IMR-90 (cell line): ENCODE measurements at regions not wholly inside any gene's neighbourhood (a gene's known extent, or its start where the extent isn't known, plus 50 kb on each side); places are given as distances from the start of the nearest gene placed in this dataset.

Experiments
- ATAC-seq: fragments of 200-7000 bp; cut with Tn5 transposase; 2 replicates; pipeline ENCODE4 v1.9.1; 2020; ENCODE audit warnings: low read depth, mild to moderate bottlenecking, moderate library complexity
- BruUV-seq: library from RNA; stranded (reverse); fragments of 400-500 nt; replicated peaks from 2 replicates; lab custom pipeline; 2021; lab: Mats Ljungman, UMichigan
- CTCF ChIA-PET: fragments of 300-600 bp; formaldehyde crosslinking; extraction: SDS; loops from one replicate; lab custom pipeline; 2021; ENCODE audit warnings: antibody characterized with exemption; lab: Yijun Ruan, JAX
- POLR2A ChIA-PET: fragments of 300-600 bp; sonication (Branson Sonifier 250); formaldehyde crosslinking; loops from one replicate; lab custom pipeline; 2022; ENCODE audit warnings: antibody characterized with exemption; ENCODE audit not compliant: unreplicated experiment; lab: Charles Lee
- DNase-seq: peaks from one replicate; pipeline ENCODE4 v3.0.0; 2013
- H2AFZ ChIP-seq: replicated peaks from 2 replicates; pipeline ENCODE3; 2013; ENCODE audit warnings: low read length, mild to moderate bottlenecking; ENCODE audit not compliant: poor library complexity
- H2AK5ac ChIP-seq: 2 replicates; pipeline ENCODE4 v1.6.1; 2013; ENCODE audit warnings: low read depth, low read length, inconsistent platforms
- H2AK9ac ChIP-seq: replicated peaks from 2 replicates; pipeline ENCODE3; 2013; ENCODE audit warnings: mild to moderate bottlenecking, low read depth, low read length, moderate library complexity; ENCODE audit not compliant: poor library complexity
- H2BK120ac ChIP-seq: 2 replicates; pipeline ENCODE4 v1.6.1; 2013; ENCODE audit warnings: low read depth, low read length, inconsistent platforms
- H2BK15ac ChIP-seq: 3 replicates; pipeline ENCODE4 v1.6.1; 2013; ENCODE audit warnings: low read depth, low read length, inconsistent platforms
- H2BK20ac ChIP-seq: 2 replicates; pipeline ENCODE4 v1.6.1; 2013; ENCODE audit warnings: low read depth, mild to moderate bottlenecking, inconsistent platforms, low read length, moderate library complexity
- H2BK5ac ChIP-seq: 2 replicates; pipeline ENCODE4 v1.6.1; 2013; ENCODE audit warnings: mild to moderate bottlenecking, low read depth, low read length, inconsistent platforms; ENCODE audit not compliant: poor library complexity, severe bottlenecking
- H3K14ac ChIP-seq: replicated peaks from 2 replicates; pipeline ENCODE4 v1.6.1; 2013; ENCODE audit warnings: low read depth, low read length, inconsistent platforms
- H3K18ac ChIP-seq: 2 replicates; pipeline ENCODE4 v1.6.1; 2013; ENCODE audit warnings: low read depth, low read length, control low read depth
- H3K23ac ChIP-seq: 2 replicates; pipeline ENCODE4 v1.6.1; 2013; ENCODE audit warnings: low read depth, low read length, inconsistent platforms
- H3K27ac ChIP-seq: 2 replicates; pipeline ENCODE4 v1.5.1; 2013; ENCODE audit warnings: mild to moderate bottlenecking, control low read depth, low read length; ENCODE audit not compliant: insufficient read depth
- H3K27me3 ChIP-seq: 2 replicates; pipeline ENCODE4 v1.6.1; 2013; ENCODE audit warnings: low read length; ENCODE audit not compliant: control insufficient read depth, insufficient read depth
- H3K36me3 ChIP-seq: 2 replicates; pipeline ENCODE4 v1.6.1; 2013; ENCODE audit warnings: low read length, mixed read lengths; ENCODE audit not compliant: control insufficient read depth, insufficient read depth
- H3K4ac ChIP-seq: 2 replicates; pipeline ENCODE4 v1.6.1; 2013; ENCODE audit warnings: low read depth, low read length, inconsistent platforms
- H3K4me1 ChIP-seq: 2 replicates; pipeline ENCODE4 v1.6.1; 2013; ENCODE audit warnings: low read length, mixed read lengths; ENCODE audit not compliant: control insufficient read depth, insufficient read depth
- H3K4me2 ChIP-seq: 2 replicates; pipeline ENCODE4 v1.6.1; 2013; ENCODE audit warnings: low read depth, mild to moderate bottlenecking, control low read depth, low read length, moderate library complexity
- H3K4me3 ChIP-seq: 2 replicates; pipeline ENCODE4 v1.5.1; 2013; ENCODE audit warnings: low read depth, mild to moderate bottlenecking, control low read depth, low read length, moderate library complexity; ENCODE audit not compliant: insufficient read depth
- H3K56ac ChIP-seq: 2 replicates; pipeline ENCODE4 v1.6.1; 2013; ENCODE audit warnings: low read length, inconsistent platforms; ENCODE audit not compliant: insufficient read depth; ENCODE audit errors: extremely low read depth
- H3K79me1 ChIP-seq, 2 experiments: 2 replicates each; pipeline ENCODE4 v1.6.1; 2013; ENCODE audit warnings: low read length in 2 of 2, inconsistent platforms in 1 of 2, low read depth in 1 of 2
- H3K9ac ChIP-seq: 2 replicates; pipeline ENCODE4 v1.6.1; 2013; ENCODE audit warnings: low read depth, low read length, control low read depth
- H3K9me1 ChIP-seq: 2 replicates; pipeline ENCODE4 v1.6.1; 2013; ENCODE audit warnings: low read length, inconsistent platforms; ENCODE audit not compliant: insufficient read depth
- H3K9me3 ChIP-seq: 2 replicates; pipeline ENCODE4 v1.6.1; 2013; ENCODE audit warnings: low read length; ENCODE audit not compliant: control insufficient read depth, insufficient read depth
- H4K20me1 ChIP-seq: 2 replicates; pipeline ENCODE4 v1.6.1; 2013; ENCODE audit warnings: low read length, inconsistent platforms; ENCODE audit not compliant: insufficient read depth
- H4K5ac ChIP-seq: 2 replicates; pipeline ENCODE4 v1.6.1; 2013; ENCODE audit warnings: mild to moderate bottlenecking, low read depth, low read length, control low read depth
- H4K8ac ChIP-seq, 2 experiments: 2 replicates each; pipeline ENCODE4 v1.6.1; 2013; ENCODE audit warnings: low read depth in 2 of 2, low read length in 2 of 2, control low read depth in 1 of 2, inconsistent platforms in 1 of 2
- H4K91ac ChIP-seq: 2 replicates; pipeline ENCODE4 v1.6.1; 2013; ENCODE audit warnings: low read depth, low read length, inconsistent platforms; ENCODE audit not compliant: insufficient read depth
- BHLHE40 ChIP-seq: fragments of 150-350 bp; IDR thresholded peaks from 2 replicates; pipeline ENCODE4 v1.6.1; 2016; ENCODE audit warnings: mild to moderate bottlenecking, low read depth, low read length
- CHD1 ChIP-seq: IDR thresholded peaks from 2 replicates; pipeline ENCODE4 v1.6.1; 2012; ENCODE audit warnings: low read depth, low read length, improper control_type of control experiment
- POLR2A ChIP-seq: IDR thresholded peaks from 2 replicates; pipeline ENCODE4 v1.6.1; 2012; ENCODE audit warnings: mild to moderate bottlenecking, low read depth, low read length
- WGBS, 2 experiments: methylation state at CpG; one replicate each; pipeline versions ENCODE4 v1.1.5 to v1.1.7; 2013; ENCODE audit warnings: missing lambda C conversion rate in 2 of 2; ENCODE audit not compliant: insufficient read length in 1 of 2; ENCODE audit errors: extremely low coverage in 2 of 2; 5-methylcytosine and 5-hydroxymethylcytosine counted together
- dilution Hi-C: fragments of 300-500 bp; cut with HindIII; formaldehyde crosslinking; loops from one replicate; pipeline ENCODE4 v1.14.3; 2018; ENCODE audit warnings: low sequenced_read_pairs; ENCODE audit not compliant: unreplicated experiment
- in situ Hi-C: fragments of 300-500 bp; cut with MboI; formaldehyde crosslinking; loops from 3 replicates; pipeline ENCODE4 v1.14.3; 2019; ENCODE audit warnings: low sequenced_read_pairs, inconsistent platforms, mixed read lengths
- intact Hi-C: fragments of 100-400 bp; cut with micrococcal nuclease; formaldehyde crosslinking; loops from 2 replicates; pipeline ENCODE4 v1.10.0; 2022

- Histone ChIP-seq H3K79me1 (no peaks in the 10 kb centered on the region), H2BK5ac (no peak overlapping the region), H3K4me2 (no peak overlapping the region), H2BK20ac (no peak overlapping the region), H4K8ac (no peak overlapping the region), H4K20me1 (no peaks in the 10 kb centered on the region), H3K23ac (no peak overlapping the region), H2BK120ac (no peak overlapping the region), H3K27ac (no peak overlapping the region), H3K18ac (no peak overlapping the region), H3K4me3 (no peak overlapping the region), H2AFZ (no peak overlapping the region), H3K9me3 (no peaks in the 10 kb centered on the region), H3K14ac (no peak overlapping the region), H3K36me3 (no peaks in the 10 kb centered on the region), H2BK15ac (no peak overlapping the region), H3K9ac (no peak overlapping the region), H2AK9ac (no peak overlapping the region), H3K56ac (no peak overlapping the region), H4K91ac (no peak overlapping the region), H3K4me1 (no peaks in the 10 kb centered on the region), H3K4ac (no peak overlapping the region), H3K27me3 (peaks cover 17% of the 10 kb centered on the region), H3K9me1 (no peaks in the 10 kb centered on the region), H4K5ac (no peak overlapping the region), H2AK5ac (no peak overlapping the region)
- ChIA-PET CTCF (no interaction called here), POLR2A (no interaction called here)
- no TSS peak for BruUV-seq
- DNase-seq: no peak
- dilution Hi-C loops: no loop called here
- TF ChIP-seq BHLHE40 (no peak), POLR2A (no peak), CHD1 (no peak)
- in situ Hi-C loops: no loop called here
- WGBS, 2 experiments: 93% methylated on average over 3 of the region's 13 CpGs; no CpG with 5 or more reads in 1 of the 2 experiments
- no peak for ATAC-seq
- intact Hi-C loops: no loop called here
Measured at GRCh38 chr6:804317-804716, 111.4 kb upstream of the EXOC2 start.
